ENCODE measurements at regions not wholly inside any gene's neighbourhood (a gene's known extent, or its start where the extent isn't known, plus 50 kb on each side); places are given as distances from the start of the nearest gene placed in this dataset.

DNA sequence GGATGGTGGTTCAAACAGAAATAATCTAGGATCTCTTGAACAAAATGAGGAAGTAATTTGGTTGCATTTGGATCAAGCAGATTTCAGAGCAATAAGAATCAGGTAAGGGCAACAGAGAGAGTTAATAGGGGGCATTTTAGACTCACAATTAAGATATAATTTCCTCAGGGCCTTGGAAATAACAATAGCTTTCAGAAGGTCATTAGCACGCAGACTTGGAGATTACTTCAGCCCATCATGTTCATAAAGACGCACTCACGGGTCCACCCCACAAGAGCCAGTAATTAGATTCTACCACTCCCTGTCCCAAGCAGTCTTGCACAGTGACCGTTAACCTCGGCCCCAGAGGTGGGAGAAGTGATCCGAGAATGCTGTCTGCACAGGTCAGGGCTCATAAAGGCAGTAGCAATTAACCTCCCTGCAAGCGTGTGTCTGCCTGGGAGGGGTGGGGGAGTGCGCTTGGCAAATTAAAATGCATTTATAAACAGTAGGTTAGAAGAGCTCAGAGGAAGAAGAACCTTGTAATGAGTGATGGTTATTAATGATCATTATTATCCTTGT is 125.7 kb upstream of the CCDC196 start:
- H3K4me1 ChIP-seq (ENCODE audit: insufficient read depth, low read length): peaks cover 8% of the 10 kb centered on the region; the same call in 1 of the 2 replicates
- H3K36me3 ChIP-seq (ENCODE audit: insufficient read depth, low read length): no peaks in the 10 kb centered on the region
- no peak overlapping the region for H3K4me3 ChIP-seq (ENCODE audit: low read length)
- H3K9ac ChIP-seq (ENCODE audit: low read depth, low read length): no peak overlapping the region
- WGBS: 86% methylated on average over 8 of the region's 8 CpGs
- no peaks in the 10 kb centered on the region for H3K9me3 ChIP-seq (ENCODE audit: insufficient read depth, low read depth, low read length)
- H3K27ac ChIP-seq (ENCODE audit: low read depth, low read length): no peak overlapping the region
- H3K27me3 ChIP-seq (ENCODE audit: insufficient read depth, low read length): no peaks in the 10 kb centered on the region

DNA sequence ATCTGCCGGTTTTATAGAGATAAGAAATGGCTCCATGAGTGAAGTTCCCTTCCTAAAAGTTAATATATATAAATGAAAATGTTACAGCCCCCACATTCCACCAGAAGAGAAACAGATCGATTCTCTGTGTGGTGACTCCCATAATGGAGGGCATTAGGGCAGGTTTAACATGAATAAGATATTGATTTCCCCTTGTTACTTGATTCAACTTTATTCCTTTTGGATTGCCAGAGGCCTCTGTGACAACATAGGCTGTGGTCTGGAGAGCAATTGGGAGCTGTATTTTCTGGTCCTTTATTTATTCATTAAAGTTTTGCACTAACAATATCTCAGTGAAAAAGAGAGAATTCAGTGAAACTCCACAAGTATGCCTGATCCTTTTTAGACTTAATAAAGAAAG is 125.2 kb upstream of the CCDC196 start:
- no peaks in the 10 kb centered on the region for H3K9me3 ChIP-seq (ENCODE audit: insufficient read depth, low read depth, low read length)
- no peaks in the 10 kb centered on the region for H3K36me3 ChIP-seq (ENCODE audit: insufficient read depth, low read length)
- no peak overlapping the region for H3K27ac ChIP-seq (ENCODE audit: low read depth, low read length)
- no peak overlapping the region for H3K9ac ChIP-seq (ENCODE audit: low read depth, low read length)
- no peak overlapping the region for H3K4me3 ChIP-seq (ENCODE audit: low read length)
- peaks cover 8% of the 10 kb centered on the region; the same call in 1 of the 2 replicates for H3K4me1 ChIP-seq (ENCODE audit: insufficient read depth, low read length)
- H3K27me3 ChIP-seq (ENCODE audit: insufficient read depth, low read length): no peaks in the 10 kb centered on the region
- no CpG with 5 or more reads among the region's 2 CpGs for WGBS

DNA sequence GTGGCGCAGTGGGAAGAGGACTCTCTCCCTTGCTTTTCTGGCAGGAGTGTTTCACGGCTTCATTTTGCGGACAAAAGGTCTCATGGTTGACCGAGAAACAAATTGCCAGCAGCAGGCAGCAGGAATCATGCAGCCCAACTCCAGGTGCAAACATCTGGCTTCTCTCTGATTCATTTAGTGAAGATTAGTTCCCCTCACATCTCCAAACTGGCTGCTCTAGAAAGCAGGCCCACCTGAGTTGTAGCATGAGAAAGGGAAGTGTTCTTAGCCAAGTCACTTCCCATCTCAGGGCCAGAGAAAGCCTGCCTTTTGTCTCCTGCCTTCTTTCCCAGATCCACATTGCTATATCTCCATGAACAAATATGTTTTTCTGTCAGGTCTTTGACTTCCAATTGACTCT is 120.8 kb upstream of the CCDC196 start:
- Histone ChIP-seq H3K27ac (ENCODE audit: low read depth, low read length) (no peak overlapping the region), H3K27me3 (ENCODE audit: insufficient read depth, low read length) (no peaks in the 10 kb centered on the region), H3K36me3 (ENCODE audit: insufficient read depth, low read length) (no peaks in the 10 kb centered on the region), H3K4me3 (ENCODE audit: low read length) (no peak overlapping the region), H3K9ac (ENCODE audit: low read depth, low read length) (no peak overlapping the region), H3K4me1 (ENCODE audit: insufficient read depth, low read length) (no peaks in the 10 kb centered on the region), H3K9me3 (ENCODE audit: insufficient read depth, low read depth, low read length) (no peaks in the 10 kb centered on the region)
- 97% methylated on average over 4 of the region's 4 CpGs for WGBS

DNA sequence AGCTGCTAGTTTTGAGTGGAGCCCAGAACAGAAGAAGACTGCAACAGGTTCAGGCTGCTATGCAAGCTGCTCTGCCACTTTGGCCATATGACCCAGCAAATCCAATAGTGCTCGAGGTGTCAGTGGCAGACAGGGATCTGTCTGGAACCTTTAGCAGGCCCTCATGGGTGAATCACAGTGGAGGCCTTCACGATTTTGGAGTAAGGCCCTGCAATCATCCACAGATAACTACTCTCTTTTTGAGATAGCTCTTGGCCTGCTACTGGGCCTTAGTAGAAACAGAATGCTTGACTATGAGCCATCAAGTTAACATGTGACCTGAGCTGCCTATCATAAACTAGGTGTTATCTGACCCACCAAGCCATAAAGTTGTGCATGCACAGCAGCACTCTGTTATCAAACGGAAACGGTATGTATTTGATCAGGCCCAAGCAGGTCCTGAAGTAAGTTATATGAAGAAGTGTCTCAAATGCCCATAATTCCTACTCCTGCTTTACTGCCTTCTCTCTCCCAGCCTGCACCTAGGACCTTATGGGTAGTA is 116.9 kb upstream of the CCDC196 start:
- no peaks in the 10 kb centered on the region for H3K36me3 ChIP-seq (ENCODE audit: insufficient read depth, low read length)
- no peak overlapping the region for H3K27ac ChIP-seq (ENCODE audit: low read depth, low read length)
- 93% methylated on average over 4 of the region's 4 CpGs for whole genome bisulfite sequencing
- no peaks in the 10 kb centered on the region for H3K27me3 ChIP-seq (ENCODE audit: insufficient read depth, low read length)
- no peak overlapping the region for H3K9ac ChIP-seq (ENCODE audit: low read depth, low read length)
- H3K4me1 ChIP-seq (ENCODE audit: insufficient read depth, low read length): no peaks in the 10 kb centered on the region
- H3K4me3 ChIP-seq (ENCODE audit: low read length): no peak overlapping the region
- H3K9me3 ChIP-seq (ENCODE audit: insufficient read depth, low read depth, low read length): no peaks in the 10 kb centered on the region

DNA sequence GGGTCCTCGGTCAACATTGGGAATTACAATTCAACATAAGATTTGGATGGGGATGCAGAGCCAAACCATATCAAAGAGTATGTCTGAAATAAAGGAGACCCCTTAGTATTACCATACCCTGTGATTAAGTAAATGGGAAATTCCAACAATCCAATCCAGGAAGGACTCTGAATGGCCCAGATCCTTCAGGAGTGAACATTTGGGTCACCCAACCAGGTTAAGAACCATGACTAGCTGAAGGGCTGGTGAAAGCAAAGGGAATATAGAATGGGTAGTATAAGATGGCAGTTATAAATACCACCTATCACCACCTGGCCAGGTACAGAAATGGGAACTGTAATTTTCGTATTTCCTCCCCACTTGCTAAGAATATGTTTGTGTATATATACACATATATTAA is 114.4 kb upstream of the CCDC196 start:
- WGBS: no CpG with 5 or more reads among the region's 2 CpGs
- H3K4me3 ChIP-seq (ENCODE audit: low read length): no peak overlapping the region

DNA sequence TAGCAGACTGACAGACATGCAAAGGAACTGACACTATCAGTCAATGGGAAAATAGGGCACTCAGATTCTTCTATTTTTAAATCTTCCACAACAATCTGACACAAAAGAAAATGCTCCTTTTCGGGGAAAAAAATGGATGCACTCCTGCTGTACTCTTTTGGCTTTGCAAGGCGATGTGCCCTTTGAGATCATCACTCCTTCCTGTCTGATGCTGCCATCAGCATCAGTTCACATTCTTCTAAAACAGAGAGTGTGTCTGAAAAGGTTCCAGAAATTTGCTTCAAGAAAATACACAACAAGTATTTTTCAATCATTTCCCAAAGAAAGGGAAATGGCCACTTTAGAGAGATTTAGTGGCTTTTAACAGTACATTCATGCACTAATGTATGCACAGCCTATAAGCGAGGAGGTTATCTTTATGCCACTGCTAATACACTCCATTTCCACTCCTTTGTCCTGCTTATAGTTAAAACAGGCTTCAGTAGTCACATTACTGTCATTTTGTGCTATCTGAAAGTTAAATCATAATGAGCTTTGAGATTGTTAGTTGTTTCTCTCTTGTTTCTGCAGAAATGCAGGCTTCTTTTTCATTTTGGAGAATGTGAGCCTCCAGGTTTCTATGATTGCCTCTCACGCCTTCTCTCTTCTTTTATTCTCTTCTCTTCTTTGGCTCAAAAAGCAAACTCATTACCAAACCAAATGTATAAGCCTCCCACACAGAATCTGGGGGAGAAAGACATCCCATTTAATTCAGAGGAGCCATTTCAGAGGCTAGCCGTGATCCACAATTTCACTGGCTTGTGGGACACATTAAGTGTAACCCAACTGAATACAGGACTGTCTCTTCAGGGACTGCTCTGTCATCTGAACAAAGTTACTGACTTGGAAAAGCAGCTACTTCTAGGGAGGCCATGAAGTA is 110.9 kb upstream of the CCDC196 start:
- no peaks in the 10 kb centered on the region for H3K27me3 ChIP-seq (ENCODE audit: insufficient read depth, low read length)
- H3K9ac ChIP-seq (ENCODE audit: low read depth, low read length): no peak overlapping the region
- H3K36me3 ChIP-seq (ENCODE audit: insufficient read depth, low read length): no peaks in the 10 kb centered on the region
- H3K4me1 ChIP-seq (ENCODE audit: insufficient read depth, low read length): no peaks in the 10 kb centered on the region
- H3K9me3 ChIP-seq (ENCODE audit: insufficient read depth, low read depth, low read length): no peaks in the 10 kb centered on the region
- 89% methylated on average over 5 of the region's 5 CpGs for WGBS
- H3K4me3 ChIP-seq (ENCODE audit: low read length): no peak overlapping the region
- no peak overlapping the region for H3K27ac ChIP-seq (ENCODE audit: low read depth, low read length)

More for the DNA sequence above, 114.4 kb upstream of the CCDC196 start:
- Histone ChIP-seq H3K36me3 (ENCODE audit: insufficient read depth, low read length) (no peaks in the 10 kb centered on the region), H3K4me1 (ENCODE audit: insufficient read depth, low read length) (no peaks in the 10 kb centered on the region), H3K9me3 (ENCODE audit: insufficient read depth, low read depth, low read length) (no peaks in the 10 kb centered on the region), H3K27ac (ENCODE audit: low read depth, low read length) (no peak overlapping the region), H3K27me3 (ENCODE audit: insufficient read depth, low read length) (no peaks in the 10 kb centered on the region), H3K9ac (ENCODE audit: low read depth, low read length) (no peak overlapping the region)

DNA sequence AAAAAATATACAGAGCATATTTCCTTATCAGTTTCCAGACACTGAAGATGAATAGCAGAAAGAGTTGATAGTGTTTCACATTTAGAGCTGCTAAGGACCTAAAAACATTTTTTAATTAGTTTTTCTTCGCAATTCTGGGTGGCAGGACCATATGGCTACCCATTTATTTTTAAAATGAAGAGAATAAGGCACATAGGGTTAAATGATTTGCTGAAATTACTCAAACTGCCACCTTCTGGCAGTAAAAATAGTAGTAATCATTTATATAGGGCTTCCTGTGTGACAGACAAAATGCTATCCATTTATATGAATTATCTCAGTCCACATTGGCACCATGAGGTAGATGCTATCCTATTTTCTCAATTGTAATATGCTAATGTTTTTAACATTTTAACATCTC is 108.6 kb upstream of the CCDC196 start:
- no peak overlapping the region for H3K4me3 ChIP-seq (ENCODE audit: low read length)
- no peaks in the 10 kb centered on the region for H3K9me3 ChIP-seq (ENCODE audit: insufficient read depth, low read depth, low read length)
- H3K36me3 ChIP-seq (ENCODE audit: insufficient read depth, low read length): no peaks in the 10 kb centered on the region
- H3K27ac ChIP-seq (ENCODE audit: low read depth, low read length): no peak overlapping the region
- no peaks in the 10 kb centered on the region for H3K27me3 ChIP-seq (ENCODE audit: insufficient read depth, low read length)
- H3K9ac ChIP-seq (ENCODE audit: low read depth, low read length): no peak overlapping the region
- H3K4me1 ChIP-seq (ENCODE audit: insufficient read depth, low read length): no peaks in the 10 kb centered on the region
- WGBS: 100% methylated on average over 1 of the region's 1 CpG

DNA sequence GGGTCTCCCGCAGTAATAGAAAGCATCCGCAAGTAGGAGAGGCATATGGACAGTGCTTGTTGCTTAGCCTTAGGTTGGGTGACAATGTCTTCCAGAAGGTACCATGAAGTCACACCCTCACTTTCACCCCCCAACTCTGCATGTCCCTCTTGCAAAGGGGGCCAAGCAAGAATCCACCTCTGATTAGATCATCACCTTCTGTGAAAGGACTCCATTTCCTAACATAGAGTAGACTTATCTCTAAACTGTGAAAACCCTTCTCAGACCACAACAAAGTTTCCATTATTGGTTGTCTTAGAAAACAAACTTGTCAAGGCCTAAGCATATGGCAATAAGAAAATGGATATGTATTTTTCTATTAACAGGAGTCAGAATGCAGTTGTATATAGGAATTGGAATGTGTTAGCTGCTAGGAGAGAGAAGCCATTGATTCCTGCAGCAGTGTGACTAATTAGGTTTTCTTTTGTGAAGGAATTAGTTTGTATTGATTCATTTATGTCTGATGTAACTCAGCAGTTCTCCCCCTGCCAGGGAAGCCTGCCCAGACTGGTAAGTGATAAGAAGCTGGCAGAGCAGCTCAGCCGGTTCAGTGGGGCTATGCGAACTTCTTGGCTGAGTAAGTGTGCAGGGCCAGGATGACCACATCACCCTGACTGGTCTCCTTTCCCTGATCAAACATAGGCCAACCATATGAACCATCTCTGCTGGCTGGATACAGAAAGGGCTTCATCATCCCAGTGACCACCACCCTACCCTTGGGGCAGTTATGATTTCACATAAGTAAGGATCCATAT is 107.3 kb upstream of the CCDC196 start:
- no peaks in the 10 kb centered on the region for H3K36me3 ChIP-seq (ENCODE audit: insufficient read depth, low read length)
- H3K4me1 ChIP-seq (ENCODE audit: insufficient read depth, low read length): peaks cover 10% of the 10 kb centered on the region

DNA sequence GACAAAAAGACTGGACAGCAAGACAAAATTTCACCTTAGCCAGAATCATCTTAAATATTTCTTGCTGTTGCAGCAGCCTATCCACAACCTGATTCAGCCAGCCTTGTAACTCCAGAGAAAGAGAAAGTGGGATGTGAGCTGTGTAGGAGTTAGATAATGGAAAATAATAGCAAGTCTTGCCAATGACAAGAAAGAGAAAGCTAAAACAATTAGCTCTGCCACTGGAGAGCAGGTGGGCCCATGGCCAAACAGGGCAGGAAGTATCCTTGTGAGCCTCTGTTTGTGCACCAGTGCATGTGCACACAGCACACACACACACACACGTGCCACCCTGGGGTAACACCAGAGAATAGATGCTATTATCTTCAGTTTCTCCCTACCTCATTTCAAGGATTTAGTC is 106.0 kb upstream of the CCDC196 start:
- Histone ChIP-seq H3K9me3 (ENCODE audit: insufficient read depth, low read depth, low read length) (no peaks in the 10 kb centered on the region), H3K27ac (ENCODE audit: low read depth, low read length) (no peak overlapping the region), H3K9ac (ENCODE audit: low read depth, low read length) (no peak overlapping the region), H3K4me3 (ENCODE audit: low read length) (no peak overlapping the region), H3K36me3 (ENCODE audit: insufficient read depth, low read length) (no peaks in the 10 kb centered on the region), H3K4me1 (ENCODE audit: insufficient read depth, low read length) (peaks cover 13% of the 10 kb centered on the region), H3K27me3 (ENCODE audit: insufficient read depth, low read length) (no peaks in the 10 kb centered on the region)
- WGBS: 83% methylated on average over 1 of the region's 1 CpG

More for the DNA sequence above, 107.3 kb upstream of the CCDC196 start:
- H3K27ac ChIP-seq (ENCODE audit: low read depth, low read length): no peak overlapping the region
- WGBS: 97% methylated on average over 4 of the region's 4 CpGs
- no peaks in the 10 kb centered on the region for H3K9me3 ChIP-seq (ENCODE audit: insufficient read depth, low read depth, low read length)
- H3K9ac ChIP-seq (ENCODE audit: low read depth, low read length): no peak overlapping the region
- no peaks in the 10 kb centered on the region for H3K27me3 ChIP-seq (ENCODE audit: insufficient read depth, low read length)
- no peak overlapping the region for H3K4me3 ChIP-seq (ENCODE audit: low read length)

DNA sequence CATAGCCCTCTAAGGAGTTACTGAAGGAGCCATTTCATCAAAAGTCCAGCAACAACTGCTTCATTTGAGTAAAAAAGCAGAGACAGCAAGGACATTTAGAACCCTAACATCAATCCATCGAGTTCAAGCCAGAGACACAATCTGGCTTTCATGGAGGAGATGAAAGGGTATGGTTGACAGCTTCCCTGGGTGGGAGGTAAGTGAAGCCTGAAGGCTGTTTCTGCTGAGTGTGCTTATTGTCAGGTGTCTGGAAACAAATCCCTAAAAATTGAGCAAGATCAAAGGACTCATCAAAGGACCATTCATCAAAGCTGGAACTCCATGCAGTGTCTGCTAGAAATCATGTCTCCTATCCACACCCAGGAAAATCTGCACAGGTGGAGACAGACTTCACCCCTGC is 104.4 kb upstream of the CCDC196 start:
- Histone ChIP-seq H3K4me1 (ENCODE audit: insufficient read depth, low read length) (peaks cover 13% of the 10 kb centered on the region), H3K9ac (ENCODE audit: low read depth, low read length) (no peak overlapping the region), H3K27me3 (ENCODE audit: insufficient read depth, low read length) (no peaks in the 10 kb centered on the region), H3K9me3 (ENCODE audit: insufficient read depth, low read depth, low read length) (no peaks in the 10 kb centered on the region), H3K36me3 (ENCODE audit: insufficient read depth, low read length) (no peaks in the 10 kb centered on the region), H3K27ac (ENCODE audit: low read depth, low read length) (no peak overlapping the region), H3K4me3 (ENCODE audit: low read length) (no peak overlapping the region)
- 85% methylated on average over 1 of the region's 1 CpG for WGBS

DNA sequence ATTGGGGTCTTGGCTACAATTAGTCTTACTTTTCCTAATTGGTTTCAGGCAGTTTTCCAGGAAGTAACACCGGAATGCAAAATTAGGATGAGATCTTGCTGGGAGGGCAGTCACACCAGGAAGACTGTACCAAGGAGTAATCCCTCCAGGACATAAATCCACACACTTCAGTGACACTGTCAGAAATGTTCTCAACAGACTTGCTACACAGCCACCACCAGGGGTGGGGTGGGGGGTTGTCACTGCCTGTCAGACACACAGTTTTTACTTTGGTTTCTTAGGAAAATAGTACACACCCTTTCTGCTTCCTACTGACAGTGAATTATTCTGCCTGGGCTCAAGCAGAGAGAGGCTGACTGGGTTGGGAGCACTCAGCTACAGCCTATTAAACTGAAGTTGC is 102.9 kb upstream of the CCDC196 start:
- WGBS: 57% methylated on average over 1 of the region's 1 CpG
- no peak overlapping the region for H3K4me3 ChIP-seq (ENCODE audit: low read length)

More for the DNA sequence above, 102.9 kb upstream of the CCDC196 start:
- H3K36me3 ChIP-seq (ENCODE audit: insufficient read depth, low read length): no peaks in the 10 kb centered on the region
- H3K4me1 ChIP-seq (ENCODE audit: insufficient read depth, low read length): peaks cover 13% of the 10 kb centered on the region
- no peaks in the 10 kb centered on the region for H3K27me3 ChIP-seq (ENCODE audit: insufficient read depth, low read length)
- no peak overlapping the region; the same call in 1 of the 2 replicates for H3K27ac ChIP-seq (ENCODE audit: low read depth, low read length)
- no peaks in the 10 kb centered on the region for H3K9me3 ChIP-seq (ENCODE audit: insufficient read depth, low read depth, low read length)
- no peak overlapping the region for H3K9ac ChIP-seq (ENCODE audit: low read depth, low read length)

All from HUES64 (cell line).